ENCODE measurements at regions not wholly inside any gene's neighbourhood (a gene's known extent, or its start where the extent isn't known, plus 50 kb on each side); places are given as distances from the start of the nearest gene placed in this dataset.

GRCh38 chr1:178020968-178021640 lies 51.2 kb upstream of the SEC16B start:
- H3K4me3 ChIP-seq, result no peak overlapping the region
- peaks cover 0 to 3% of the 10 kb centered on the region in 2 donors for H3K4me1 ChIP-seq (ENCODE audit: control insufficient read depth in 1 of 2, low read depth in 2 of 2)
- H3K36me3 ChIP-seq, result peaks cover 6% of the 10 kb centered on the region
- TF ChIP-seq CTCF (IDR thresholded peaks at IDR 0.05), result no peak
- no peaks in the 10 kb centered on the region for H3K27me3 ChIP-seq (replicated peaks; ENCODE audit: insufficient read depth)
- no peak for ATAC-seq (ENCODE audit: insufficient number of reproducible peaks, low FRiP score, low read depth)
- no peaks in the 10 kb centered on the region for H3K9me3 ChIP-seq
- no peak for DNase-seq (ENCODE audit: low spot score)
- no peak overlapping the region for H3K27ac ChIP-seq

GRCh38 chr1:178021950-178022349 lies 52.1 kb upstream of the SEC16B start:
- no peak for DNase-seq (ENCODE audit: low spot score)
- H3K36me3 ChIP-seq, result peaks cover 4% of the 10 kb centered on the region
- TF ChIP-seq CTCF (IDR thresholded peaks at IDR 0.05), result no peak
- H3K27me3 ChIP-seq (replicated peaks; ENCODE audit: insufficient read depth), result no peaks in the 10 kb centered on the region
- no peaks in the 10 kb centered on the region for H3K9me3 ChIP-seq
- no peak overlapping the region for H3K4me3 ChIP-seq
- no peak for ATAC-seq (ENCODE audit: insufficient number of reproducible peaks, low FRiP score, low read depth)
- no peak overlapping the region for H3K27ac ChIP-seq
- H3K4me1 ChIP-seq (ENCODE audit: control insufficient read depth in 1 of 2, low read depth in 2 of 2), result peaks cover 0 to 3% of the 10 kb centered on the region in 2 donors

GRCh38 chr1:178023181-178023618 lies 53.3 kb upstream of the SEC16B start:
- Histone ChIP-seq H3K27me3 (replicated peaks; ENCODE audit: insufficient read depth) (no peaks in the 10 kb centered on the region), H3K9me3 (no peaks in the 10 kb centered on the region), H3K4me1 (ENCODE audit: control insufficient read depth in 1 of 2, low read depth in 2 of 2) (peaks cover 0 to 3% of the 10 kb centered on the region in 2 donors), H3K27ac (no peak overlapping the region), H3K4me3 (no peak overlapping the region), H3K36me3 (no peaks in the 10 kb centered on the region)
- ATAC-seq (ENCODE audit: insufficient number of reproducible peaks, low FRiP score, low read depth) (no peak), DNase-seq (ENCODE audit: low spot score) (no peak)
- TF ChIP-seq CTCF (IDR thresholded peaks at IDR 0.05), result no peak

GRCh38 chr1:178024504-178024903 lies 54.6 kb upstream of the SEC16B start:
- TF ChIP-seq CTCF (IDR thresholded peaks at IDR 0.05), result no peak
- no peak for DNase-seq (ENCODE audit: low spot score)
- no peaks in the 10 kb centered on the region for H3K36me3 ChIP-seq
- H3K27me3 ChIP-seq (replicated peaks; ENCODE audit: insufficient read depth), result no peaks in the 10 kb centered on the region
- peaks cover 0 to 3% of the 10 kb centered on the region in 2 donors for H3K4me1 ChIP-seq (ENCODE audit: control insufficient read depth in 1 of 2, low read depth in 2 of 2)
- H3K27ac ChIP-seq, result no peak overlapping the region
- no peaks in the 10 kb centered on the region for H3K9me3 ChIP-seq
- H3K4me3 ChIP-seq, result no peak overlapping the region
- ATAC-seq (ENCODE audit: insufficient number of reproducible peaks, low FRiP score, low read depth), result no peak

- Histone ChIP-seq H3K36me3 (no peaks in the 10 kb centered on the region), H3K27me3 (replicated peaks; ENCODE audit: insufficient read depth) (no peaks in the 10 kb centered on the region), H3K4me3 (no peak overlapping the region), H3K4me1 (ENCODE audit: control insufficient read depth in 1 of 2, low read depth in 2 of 2) (peaks cover 0 to 3% of the 10 kb centered on the region in 2 donors), H3K9me3 (no peaks in the 10 kb centered on the region), H3K27ac (no peak overlapping the region)
- DNase-seq (ENCODE audit: low spot score) (no peak), ATAC-seq (ENCODE audit: insufficient number of reproducible peaks, low FRiP score, low read depth) (no peak)
- TF ChIP-seq CTCF (IDR thresholded peaks at IDR 0.05), result no peak
These were observed 55.9 kb upstream of the SEC16B start for GRCh38 chr1:178025613-178026356.

Data from thoracic aorta (tissue), 2 donors.